ENCODE measurements at regions not wholly inside any gene's neighbourhood (a gene's known extent, or its start where the extent isn't known, plus 50 kb on each side); places are given as distances from the start of the nearest gene placed in this dataset.
"Not testable (repeated sequence)": the region's sequence is repeated elsewhere in the genome, so short reads cannot be mapped to it uniquely, and the experiment has no call there.

GRCh38 chr10:20668985-20669384, 228.1 kb downstream of the NEBL start:
- H3K4me3 ChIP-seq, result no peak overlapping the region
- ATAC-seq, result no peak
- no peaks in the 10 kb centered on the region for H3K4me1 ChIP-seq
- intact Hi-C loops (cut with DNase I), result no loop called here
- no peak for TF ChIP-seq CTCF (IDR thresholded peaks at IDR 0.05)
- H3K27me3 ChIP-seq, result no peaks in the 10 kb centered on the region
- no peaks in the 10 kb centered on the region for H3K36me3 ChIP-seq
- DNase-seq, result no peak
- H3K27ac ChIP-seq, result no peak overlapping the region
- H3K9me3 ChIP-seq, result no peaks in the 10 kb centered on the region

GRCh38 chr10:20662742-20663141, 234.4 kb downstream of the NEBL start:
- Histone ChIP-seq H3K4me3 (no peak overlapping the region), H3K9me3 (no peaks in the 10 kb centered on the region), H3K4me1 (no peaks in the 10 kb centered on the region), H3K27me3 (no peaks in the 10 kb centered on the region), H3K27ac (no peak overlapping the region), H3K36me3 (no peaks in the 10 kb centered on the region)
- intact Hi-C loops (cut with DNase I), result no loop called here
- TF ChIP-seq CTCF (IDR thresholded peaks at IDR 0.05), result no peak
- ATAC-seq (no peak), DNase-seq (no peak)

- Histone ChIP-seq H3K36me3 (no peaks in the 10 kb centered on the region), H3K9me3 (no peaks in the 10 kb centered on the region), H3K27ac (no peak overlapping the region), H3K4me3 (no peak overlapping the region), H3K4me1 (no peaks in the 10 kb centered on the region), H3K27me3 (no peaks in the 10 kb centered on the region)
- intact Hi-C loops (cut with DNase I), result no loop called here
- ATAC-seq (no peak), DNase-seq (no peak)
- no peak for TF ChIP-seq CTCF (IDR thresholded peaks at IDR 0.05)
These were observed 237.9 kb downstream of the NEBL start for GRCh38 chr10:20659225-20659624.

GRCh38 chr10:20658158-20658557, 239.0 kb downstream of the NEBL start:
- no peaks in the 10 kb centered on the region for H3K27me3 ChIP-seq
- no peak for ATAC-seq
- H3K36me3 ChIP-seq, result no peaks in the 10 kb centered on the region
- H3K9me3 ChIP-seq, result no peaks in the 10 kb centered on the region
- intact Hi-C loops (cut with DNase I), result no loop called here
- H3K27ac ChIP-seq, result no peak overlapping the region
- TF ChIP-seq CTCF (IDR thresholded peaks at IDR 0.05), result no peak
- DNase-seq, result no peak
- no peaks in the 10 kb centered on the region for H3K4me1 ChIP-seq
- no peak overlapping the region for H3K4me3 ChIP-seq

GRCh38 chr10:20656886-20657285, 240.2 kb downstream of the NEBL start:
- H3K27ac ChIP-seq, result no peak overlapping the region
- ATAC-seq (no peak), DNase-seq (no peak)
- H3K36me3 ChIP-seq, result no peaks in the 10 kb centered on the region
- no peak overlapping the region for H3K4me3 ChIP-seq
- no peaks in the 10 kb centered on the region for H3K9me3 ChIP-seq
- no peak for TF ChIP-seq CTCF (IDR thresholded peaks at IDR 0.05)
- no peaks in the 10 kb centered on the region for H3K27me3 ChIP-seq
- H3K4me1 ChIP-seq, result no peaks in the 10 kb centered on the region
- intact Hi-C loops (cut with DNase I), result no loop called here

- not testable (repeated sequence) for H3K27me3 ChIP-seq, H3K4me3 ChIP-seq
These were observed 244.7 kb downstream of the NEBL start for GRCh38 chr10:20652424-20652823.

More at GRCh38 chr10:20652424-20652823, 244.7 kb downstream of the NEBL start:
- H3K36me3 ChIP-seq; H3K4me1 ChIP-seq; DNase-seq; H3K27ac ChIP-seq; H3K9me3 ChIP-seq; ATAC-seq; intact Hi-C loops (cut with DNase I): not testable (repeated sequence)

Data from left lung (tissue), 4 donors.